GM19328 (cell line): ENCODE measurements at regions not wholly inside any gene's neighbourhood (a gene's known extent, or its start where the extent isn't known, plus 50 kb on each side); places are given as distances from the start of the nearest gene placed in this dataset.

Experiments used
- ATAC-seq: cut with Tn5 transposase; IDR thresholded peaks from one replicate; pipeline ENCODE4 v1.9.1; 2021; ENCODE audit warnings: mild to moderate bottlenecking, moderate library complexity; ENCODE audit not compliant: unreplicated experiment

- ATAC-seq = no peak
Measured at GRCh38 chr5:173762930-173763329, 125.2 kb upstream of the CPEB4 start.

GRCh38 chr5:173763410-173763809 lies 124.7 kb upstream of the CPEB4 start:
- ATAC-seq = no peak

GRCh38 chr5:173764332-173765028 lies 123.7 kb upstream of the CPEB4 start:
- ATAC-seq = no peak

- no peak for ATAC-seq
Measured at GRCh38 chr5:173765029-173765644, 123.0 kb upstream of the CPEB4 start.

GRCh38 chr5:173765661-173766060 lies 122.5 kb upstream of the CPEB4 start:
- ATAC-seq = no peak

GRCh38 chr5:173767574-173768266 lies 120.4 kb upstream of the CPEB4 start:
- ATAC-seq = no peak

- no peak for ATAC-seq
Measured at GRCh38 chr5:173768267-173768806, 119.8 kb upstream of the CPEB4 start.

- no peak for ATAC-seq
Measured at GRCh38 chr5:173768891-173769290, 119.3 kb upstream of the CPEB4 start.

- ATAC-seq = no peak
Measured at GRCh38 chr5:173770637-173771036, 117.5 kb upstream of the CPEB4 start.

GRCh38 chr5:173771121-173771724 lies 116.9 kb upstream of the CPEB4 start:
- no peak for ATAC-seq

GRCh38 chr5:173771725-173772383 lies 116.3 kb upstream of the CPEB4 start:
- no peak for ATAC-seq

GRCh38 chr5:173772384-173773059 lies 115.6 kb upstream of the CPEB4 start:
- ATAC-seq = no peak

GRCh38 chr5:173774271-173774761 lies 113.8 kb upstream of the CPEB4 start:
- ATAC-seq = no peak

- no peak for ATAC-seq
Measured at GRCh38 chr5:173775261-173776197, 112.6 kb upstream of the CPEB4 start.

GRCh38 chr5:173777149-173777548 lies 111.0 kb upstream of the CPEB4 start:
- ATAC-seq = no peak

GRCh38 chr5:173777674-173778073 lies 110.5 kb upstream of the CPEB4 start:
- no peak for ATAC-seq

GRCh38 chr5:173778152-173778782 lies 109.9 kb upstream of the CPEB4 start:
- ATAC-seq = no peak

- ATAC-seq = no peak
Measured at GRCh38 chr5:173778784-173779304, 109.3 kb upstream of the CPEB4 start.
